Astrocyte (in vitro differentiated cells and primary cell): ENCODE measurements at regions not wholly inside any gene's neighbourhood (a gene's known extent, or its start where the extent isn't known, plus 50 kb on each side); places are given as distances from the start of the nearest gene placed in this dataset.

Source experiments
- DNase-seq: peaks from one replicate; pipeline ENCODE4 v3.0.0-alpha.2; 2010; ENCODE audit warnings: low read depth
- FAIRE-seq: peaks from 2 replicates; lab custom pipeline; 2011; peaks lifted over from hg19 to GRCh38; lab: Jason Lieb, UNC
- H2AFZ ChIP-seq: 2 replicates; pipeline ENCODE4 v1.6.0; 2012; ENCODE audit warnings: low read depth, low read length, inconsistent platforms
- H3K27ac ChIP-seq: 2 replicates; pipeline ENCODE4 v1.5.1; 2011; ENCODE audit warnings: low read depth, low read length, inconsistent platforms
- H3K27me3 ChIP-seq: 2 replicates; pipeline ENCODE4 v1.6.0; 2011; ENCODE audit warnings: low read length, inconsistent platforms; ENCODE audit not compliant: insufficient read depth
- H3K36me3 ChIP-seq: 2 replicates; pipeline ENCODE4 v1.5.1; 2011; ENCODE audit warnings: low read length, inconsistent platforms; ENCODE audit not compliant: insufficient read depth
- H3K4me1 ChIP-seq: 2 replicates; pipeline ENCODE4 v1.5.1; 2011; ENCODE audit warnings: low read length, inconsistent platforms; ENCODE audit not compliant: insufficient read depth
- H3K4me2 ChIP-seq: 2 replicates; pipeline ENCODE4 v1.6.0; 2012; ENCODE audit warnings: low read length, inconsistent platforms
- H3K4me3 ChIP-seq: 2 replicates; pipeline ENCODE4 v1.5.1; 2011; ENCODE audit warnings: low read depth, mild to moderate bottlenecking, low read length, inconsistent platforms; ENCODE audit not compliant: insufficient read depth
- H3K79me2 ChIP-seq: 2 replicates; pipeline ENCODE4 v1.6.0; 2012; ENCODE audit warnings: mild to moderate bottlenecking, low read length, inconsistent platforms; ENCODE audit not compliant: insufficient read depth
- H3K9ac ChIP-seq: 2 replicates; pipeline ENCODE4 v1.6.0; 2012; ENCODE audit warnings: mild to moderate bottlenecking, low read length, inconsistent platforms
- H3K9me3 ChIP-seq: 2 replicates; pipeline ENCODE4 v1.5.1; 2012; ENCODE audit warnings: low read depth, mild to moderate bottlenecking, low read length, inconsistent platforms; ENCODE audit not compliant: insufficient read depth
- H4K20me1 ChIP-seq: 2 replicates; pipeline ENCODE4 v1.6.0; 2012; ENCODE audit warnings: low read length, inconsistent platforms; ENCODE audit not compliant: insufficient read depth
- H3K27ac Mint-ChIP-seq: one replicate; pipeline ENCODE4 v1.8.0; 2021; ENCODE audit warnings: mild to moderate bottlenecking, mixed read lengths; ENCODE audit not compliant: unreplicated experiment
- H3K27me3 Mint-ChIP-seq: one replicate; pipeline ENCODE4 v1.8.0; 2021; ENCODE audit warnings: low read depth, mixed read lengths; ENCODE audit not compliant: unreplicated experiment
- H3K36me3 Mint-ChIP-seq: one replicate; pipeline ENCODE4 v1.8.0; 2021; ENCODE audit warnings: low read depth, mixed read lengths; ENCODE audit not compliant: unreplicated experiment
- H3K4me1 Mint-ChIP-seq: one replicate; pipeline ENCODE4 v1.8.0; 2021; ENCODE audit warnings: low read depth, mixed read lengths; ENCODE audit not compliant: unreplicated experiment
- H3K4me3 Mint-ChIP-seq: one replicate; pipeline ENCODE4 v1.8.0; 2021; ENCODE audit warnings: mild to moderate bottlenecking, moderate library complexity, mixed read lengths; ENCODE audit not compliant: unreplicated experiment
- H3K9me3 Mint-ChIP-seq: one replicate; pipeline ENCODE4 v1.8.0; 2021; ENCODE audit warnings: mild to moderate bottlenecking, mixed read lengths; ENCODE audit not compliant: unreplicated experiment
- EZH2 ChIP-seq: IDR thresholded peaks from 2 replicates; pipeline ENCODE4 v1.6.1; 2012; ENCODE audit warnings: mild to moderate bottlenecking, low read length, inconsistent platforms; ENCODE audit not compliant: insufficient read depth
- TF ChIP-seq, protein P1 (sequence below): IDR thresholded peaks from 2 replicates; pipeline ENCODE4 v1.5.1; 2011; ENCODE audit warnings: low read depth, mild to moderate bottlenecking, inconsistent platforms, low read length, moderate library complexity; ENCODE audit not compliant: insufficient read depth

DNA sequence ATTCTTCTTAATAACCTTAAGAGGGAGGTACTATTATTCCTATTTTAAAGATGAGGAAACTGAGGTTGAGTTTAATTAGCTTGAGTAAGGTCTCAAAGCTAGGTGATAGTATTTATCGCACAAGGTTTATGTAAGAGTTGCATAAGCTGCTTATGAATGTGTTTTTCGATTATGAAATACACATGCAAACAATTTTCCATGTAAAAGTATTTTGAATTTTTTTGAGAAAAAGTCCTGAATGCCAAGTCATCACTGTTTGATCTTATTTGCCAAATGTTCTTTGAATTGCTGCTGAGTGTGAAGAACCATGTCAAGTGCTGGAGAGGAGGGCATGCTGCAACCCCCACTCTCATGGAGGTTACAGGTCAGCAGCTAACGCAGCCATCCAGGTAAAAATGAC lies 174.4 kb downstream of the CARTPT start:
- Mint-ChIP-seq H3K4me3 (no peak overlapping the region), H3K36me3 (peaks cover 6% of the 10 kb centered on the region), H3K4me1 (peaks cover 5% of the 10 kb centered on the region), H3K27ac (no peak overlapping the region), H3K9me3 (peaks cover 8% of the 10 kb centered on the region), H3K27me3 (peaks cover 13% of the 10 kb centered on the region)
- TF ChIP-seq, protein P1, sequence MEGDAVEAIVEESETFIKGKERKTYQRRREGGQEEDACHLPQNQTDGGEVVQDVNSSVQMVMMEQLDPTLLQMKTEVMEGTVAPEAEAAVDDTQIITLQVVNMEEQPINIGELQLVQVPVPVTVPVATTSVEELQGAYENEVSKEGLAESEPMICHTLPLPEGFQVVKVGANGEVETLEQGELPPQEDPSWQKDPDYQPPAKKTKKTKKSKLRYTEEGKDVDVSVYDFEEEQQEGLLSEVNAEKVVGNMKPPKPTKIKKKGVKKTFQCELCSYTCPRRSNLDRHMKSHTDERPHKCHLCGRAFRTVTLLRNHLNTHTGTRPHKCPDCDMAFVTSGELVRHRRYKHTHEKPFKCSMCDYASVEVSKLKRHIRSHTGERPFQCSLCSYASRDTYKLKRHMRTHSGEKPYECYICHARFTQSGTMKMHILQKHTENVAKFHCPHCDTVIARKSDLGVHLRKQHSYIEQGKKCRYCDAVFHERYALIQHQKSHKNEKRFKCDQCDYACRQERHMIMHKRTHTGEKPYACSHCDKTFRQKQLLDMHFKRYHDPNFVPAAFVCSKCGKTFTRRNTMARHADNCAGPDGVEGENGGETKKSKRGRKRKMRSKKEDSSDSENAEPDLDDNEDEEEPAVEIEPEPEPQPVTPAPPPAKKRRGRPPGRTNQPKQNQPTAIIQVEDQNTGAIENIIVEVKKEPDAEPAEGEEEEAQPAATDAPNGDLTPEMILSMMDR, result no peak
- no peak for TF ChIP-seq EZH2
- Histone ChIP-seq H3K9ac (no peak overlapping the region), H2AFZ (no peak overlapping the region), H3K4me3 (no peak overlapping the region), H4K20me1 (no peaks in the 10 kb centered on the region), H3K9me3 (no peaks in the 10 kb centered on the region), H3K4me1 (no peaks in the 10 kb centered on the region), H3K4me2 (no peak overlapping the region), H3K79me2 (no peaks in the 10 kb centered on the region), H3K27me3 (peaks cover 5% of the 10 kb centered on the region), H3K36me3 (no peaks in the 10 kb centered on the region), H3K27ac (no peak overlapping the region)
- FAIRE-seq (no peak), DNase-seq (no peak)

DNA sequence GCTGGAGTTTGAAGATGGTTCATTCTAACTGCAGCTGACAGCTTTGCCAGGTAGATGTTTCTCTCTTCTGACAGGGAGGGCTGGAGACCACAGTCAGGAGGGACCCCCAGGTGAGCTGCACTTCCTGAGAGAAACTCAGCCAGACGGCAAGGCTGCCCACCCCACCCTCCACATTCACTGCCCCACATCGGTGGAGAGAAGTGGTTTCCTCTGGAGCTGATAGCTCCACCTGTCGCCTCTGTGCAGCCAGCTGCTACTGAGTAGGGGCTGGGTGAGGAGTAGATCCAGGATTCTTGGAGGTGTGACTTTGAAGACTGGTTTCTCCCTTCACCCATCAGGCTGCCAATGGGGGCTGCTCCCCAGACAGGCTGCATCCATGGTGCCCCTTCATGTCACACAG lies 175.0 kb downstream of the CARTPT start:
- no peak overlapping the region for H3K9ac ChIP-seq
- H3K27me3 Mint-ChIP-seq, result peaks cover 10% of the 10 kb centered on the region
- H2AFZ ChIP-seq, result no peak overlapping the region
- no peaks in the 10 kb centered on the region for H3K4me1 ChIP-seq
- H3K4me3 ChIP-seq, result no peak overlapping the region
- H3K36me3 ChIP-seq, result no peaks in the 10 kb centered on the region
- no peak overlapping the region for H3K27ac ChIP-seq
- H3K27me3 ChIP-seq, result peaks cover 5% of the 10 kb centered on the region
- no peak overlapping the region for H3K27ac Mint-ChIP-seq
- no peak for TF ChIP-seq EZH2
- TF ChIP-seq, protein P1, result no peak
- no peak overlapping the region for H3K4me3 Mint-ChIP-seq
- H3K36me3 Mint-ChIP-seq, result peaks cover 6% of the 10 kb centered on the region
- peaks cover 8% of the 10 kb centered on the region for H3K9me3 Mint-ChIP-seq
- H3K79me2 ChIP-seq, result no peaks in the 10 kb centered on the region
- no peaks in the 10 kb centered on the region for H4K20me1 ChIP-seq
- H3K4me1 Mint-ChIP-seq, result peaks cover 5% of the 10 kb centered on the region
- FAIRE-seq (no peak), DNase-seq (no peak)
- no peak overlapping the region for H3K4me2 ChIP-seq
- H3K9me3 ChIP-seq, result no peaks in the 10 kb centered on the region

DNA sequence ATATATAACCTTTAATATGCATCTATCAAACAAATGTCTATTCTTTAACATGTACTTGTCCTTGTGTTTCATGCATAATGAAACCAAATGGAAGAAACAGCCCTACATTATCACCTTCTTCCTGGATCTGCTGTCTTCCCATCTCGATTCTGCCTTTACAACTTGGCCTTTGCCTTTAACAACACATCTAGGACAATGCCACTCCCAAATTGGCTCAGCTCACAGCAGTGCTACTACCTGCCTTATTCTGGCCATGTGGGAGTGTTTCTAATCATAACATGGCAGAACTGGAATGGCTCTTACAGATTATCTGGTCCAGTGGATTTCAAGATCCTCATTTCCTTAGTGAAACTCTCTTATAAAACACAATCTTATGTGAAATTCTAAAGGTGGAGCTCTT lies 176.5 kb downstream of the CARTPT start:
- Histone ChIP-seq H3K27ac (no peak overlapping the region), H3K9ac (no peak overlapping the region), H3K79me2 (no peaks in the 10 kb centered on the region), H3K9me3 (no peaks in the 10 kb centered on the region), H3K36me3 (no peaks in the 10 kb centered on the region), H2AFZ (no peak overlapping the region), H3K27me3 (no peaks in the 10 kb centered on the region), H3K4me2 (no peak overlapping the region), H3K4me3 (no peak overlapping the region), H3K4me1 (no peaks in the 10 kb centered on the region), H4K20me1 (no peaks in the 10 kb centered on the region)
- H3K36me3 Mint-ChIP-seq, result peaks cover 6% of the 10 kb centered on the region
- TF ChIP-seq, protein P1, result no peak
- TF ChIP-seq EZH2, result no peak
- peaks cover 5% of the 10 kb centered on the region for H3K4me1 Mint-ChIP-seq
- H3K9me3 Mint-ChIP-seq, result peaks cover 11% of the 10 kb centered on the region
- FAIRE-seq (no peak), DNase-seq (no peak)
- no peak overlapping the region for H3K27ac Mint-ChIP-seq
- H3K27me3 Mint-ChIP-seq, result peaks cover 7% of the 10 kb centered on the region
- H3K4me3 Mint-ChIP-seq, result no peak overlapping the region
